PC-9 (cell line): ENCODE measurements at regions not wholly inside any gene's neighbourhood (a gene's known extent, or its start where the extent isn't known, plus 50 kb on each side); places are given as distances from the start of the nearest gene placed in this dataset.
"Not testable (repeated sequence)": the region's sequence is repeated elsewhere in the genome, so short reads cannot be mapped to it uniquely, and the experiment has no call there.

Source experiments
- BruUV-seq: library from RNA; stranded (reverse); fragments of 400-500 nt; replicated peaks from 2 replicates; lab custom pipeline; 2021; lab: Mats Ljungman, UMichigan
- CTCF ChIA-PET: fragments of 300-600 bp; sonication (Branson Sonifier 250); formaldehyde crosslinking; loops from one replicate; lab custom pipeline; 2022; ENCODE audit warnings: antibody characterized with exemption; lab: Charles Lee
- POLR2A ChIA-PET: fragments of 300-600 bp; sonication (Branson Sonifier 250); formaldehyde crosslinking; loops from one replicate; lab custom pipeline; 2022; ENCODE audit warnings: antibody characterized with exemption; ENCODE audit not compliant: unreplicated experiment; lab: Charles Lee
- DNase-seq, 2 experiments: peaks; one replicate each; pipeline versions ENCODE4 v3.0.0 to v3.0.0-alpha.2; 2015 to 2022; ENCODE audit warnings: mixed read lengths in 1 of 2
- H2AFZ ChIP-seq: fragments of 200-600 bp; sonication (generic); 2 replicates; pipeline ENCODE4 v1.8.1; 2017; ENCODE audit warnings: antibody characterized with exemption
- H3F3A ChIP-seq: fragments of 200-600 bp; sonication (generic); 2 replicates; pipeline ENCODE4 v1.8.1; 2017; ENCODE audit warnings: antibody characterized with exemption, mild to moderate bottlenecking, low read depth; ENCODE audit not compliant: insufficient read depth
- H3K27ac ChIP-seq: fragments of 200-600 bp; sonication (generic); 2 replicates; pipeline ENCODE4 v1.6.1; 2016; ENCODE audit warnings: mixed run types
- H3K27me3 ChIP-seq: fragments of 200-600 bp; sonication (generic); 2 replicates; pipeline ENCODE4 v1.6.1; 2016; ENCODE audit warnings: low read depth, mixed run types; ENCODE audit not compliant: insufficient read depth
- H3K36me3 ChIP-seq: fragments of 200-600 bp; sonication (generic); 2 replicates; pipeline ENCODE4 v1.6.1; 2016; ENCODE audit warnings: low read depth, mixed run types
- H3K4me1 ChIP-seq: fragments of 200-600 bp; sonication (generic); replicated peaks from 2 replicates; pipeline ENCODE4 v1.6.1; 2016; ENCODE audit warnings: mixed run types; ENCODE audit not compliant: insufficient read depth
- H3K4me2 ChIP-seq: fragments of 200-600 bp; sonication (generic); 2 replicates; pipeline ENCODE4 v1.6.1; 2017; ENCODE audit warnings: mixed run types
- H3K4me3 ChIP-seq: fragments of 200-600 bp; sonication (generic); 2 replicates; pipeline ENCODE4 v1.6.1; 2016; ENCODE audit warnings: mixed run types
- H3K79me2 ChIP-seq: fragments of 200-600 bp; sonication (generic); 2 replicates; pipeline ENCODE4 v1.6.1; 2017; ENCODE audit warnings: low read depth, mixed run types
- H3K9me2 ChIP-seq: fragments of 200-600 bp; sonication (generic); 2 replicates; pipeline ENCODE4 v1.8.1; 2017; ENCODE audit warnings: mild to moderate bottlenecking; ENCODE audit not compliant: insufficient read depth
- H3K9me3 ChIP-seq: fragments of 200-600 bp; sonication (generic); 2 replicates; pipeline ENCODE4 v1.8.1; 2016; ENCODE audit warnings: low read depth; ENCODE audit not compliant: insufficient read depth
- H4K20me1 ChIP-seq: fragments of 200-600 bp; sonication (generic); 2 replicates; pipeline ENCODE4 v1.8.1; 2017; ENCODE audit not compliant: insufficient read depth
- CTCF ChIP-seq: fragments of 200-600 bp; sonication (generic); conservative IDR thresholded peaks from 2 replicates; pipeline ENCODE4 v1.6.1; 2017; ENCODE audit warnings: mixed run types, antibody characterized with exemption, mild to moderate bottlenecking, moderate library complexity
- EZH2 ChIP-seq: fragments of 200-600 bp; sonication (generic); IDR thresholded peaks from 2 replicates; pipeline ENCODE4 v1.8.0; 2017; ENCODE audit warnings: antibody characterized with exemption, low read depth
- intact Hi-C: fragments of 100-400 bp; cut with micrococcal nuclease; formaldehyde crosslinking; loops from one replicate; pipeline ENCODE4 v1.10.0; 2022; ENCODE audit not compliant: unreplicated experiment

GRCh38 chr14:105646175-105646574 is 119.8 kb downstream of the TMEM121 start:
- no peak overlapping the region for H3K27ac ChIP-seq
- no peak overlapping the region for H3K4me3 ChIP-seq
- ChIA-PET POLR2A (no interaction called here), CTCF (no interaction called here)
- no peaks in the 10 kb centered on the region for H4K20me1 ChIP-seq
- no peaks in the 10 kb centered on the region for H3F3A ChIP-seq
- H3K4me2 ChIP-seq = no peak overlapping the region
- no peaks in the 10 kb centered on the region for H3K36me3 ChIP-seq
- intact Hi-C loops = no loop called here
- H2AFZ ChIP-seq = no peak overlapping the region
- TF ChIP-seq EZH2 (no peak), CTCF (no peak)
- no peaks in the 10 kb centered on the region for H3K79me2 ChIP-seq
- BruUV-seq = no TSS peak
- peaks cover 32% of the 10 kb centered on the region for H3K27me3 ChIP-seq
- no peaks in the 10 kb centered on the region for H3K9me2 ChIP-seq
- no peak for DNase-seq
- no peaks in the 10 kb centered on the region for H3K9me3 ChIP-seq
- H3K4me1 ChIP-seq = no peaks in the 10 kb centered on the region

- intact Hi-C loops = not testable (repeated sequence)
These were observed 120.4 kb downstream of the TMEM121 start for GRCh38 chr14:105646711-105647281.

GRCh38 chr14:105647426-105647783 is 121.0 kb downstream of the TMEM121 start:
- H3F3A ChIP-seq, BruUV-seq, DNase-seq, H4K20me1 ChIP-seq, H3K4me3 ChIP-seq, CTCF ChIA-PET, intact Hi-C loops, H3K9me3 ChIP-seq, POLR2A ChIA-PET, H3K4me2 ChIP-seq, H3K27ac ChIP-seq, H3K4me1 ChIP-seq, H3K36me3 ChIP-seq, H3K9me2 ChIP-seq, H3K79me2 ChIP-seq, H2AFZ ChIP-seq: not testable (repeated sequence)
- peaks cover 25% of the 10 kb centered on the region for H3K27me3 ChIP-seq

More at GRCh38 chr14:105646711-105647281, 120.4 kb downstream of the TMEM121 start:
- H4K20me1 ChIP-seq, H3K9me3 ChIP-seq, H3K4me3 ChIP-seq, H3K9me2 ChIP-seq, BruUV-seq, H3K4me2 ChIP-seq, H3F3A ChIP-seq, H3K36me3 ChIP-seq, H3K27ac ChIP-seq, CTCF ChIA-PET, H3K79me2 ChIP-seq, POLR2A ChIA-PET, H2AFZ ChIP-seq, H3K4me1 ChIP-seq, DNase-seq: not testable (repeated sequence)
- H3K27me3 ChIP-seq = peaks cover 28% of the 10 kb centered on the region

- intact Hi-C loops = no loop called here
- no peaks in the 10 kb centered on the region for H4K20me1 ChIP-seq
- no TSS peak for BruUV-seq
- no peaks in the 10 kb centered on the region for H3K9me3 ChIP-seq
- no peak for DNase-seq
- no peaks in the 10 kb centered on the region for H3K9me2 ChIP-seq
- peaks cover 26% of the 10 kb centered on the region for H3K27me3 ChIP-seq
- H3K27ac ChIP-seq = no peak overlapping the region
- ChIA-PET CTCF (no interaction called here), POLR2A (no interaction called here)
- H3K4me3 ChIP-seq = no peak overlapping the region
- no peak overlapping the region for H3K4me2 ChIP-seq
- no peak for TF ChIP-seq CTCF
- no peak for TF ChIP-seq EZH2
- no peaks in the 10 kb centered on the region for H3K36me3 ChIP-seq
- H3K79me2 ChIP-seq = no peaks in the 10 kb centered on the region
- no peaks in the 10 kb centered on the region for H3F3A ChIP-seq
- H2AFZ ChIP-seq = no peak overlapping the region
- H3K4me1 ChIP-seq = no peaks in the 10 kb centered on the region
These were observed 121.6 kb downstream of the TMEM121 start for GRCh38 chr14:105647784-105648608.

- POLR2A ChIA-PET, intact Hi-C loops, H4K20me1 ChIP-seq, H3K9me3 ChIP-seq, DNase-seq, H3K9me2 ChIP-seq, BruUV-seq, H2AFZ ChIP-seq, H3K4me2 ChIP-seq, H3K4me3 ChIP-seq, H3F3A ChIP-seq, H3K4me1 ChIP-seq, H3K79me2 ChIP-seq, CTCF ChIA-PET, H3K27ac ChIP-seq, H3K36me3 ChIP-seq: not testable (repeated sequence)
- peaks cover 29% of the 10 kb centered on the region for H3K27me3 ChIP-seq
These were observed 122.5 kb downstream of the TMEM121 start for GRCh38 chr14:105648609-105649535.
